HG03432 (cell line): ENCODE measurements at regions not wholly inside any gene's neighbourhood (a gene's known extent, or its start where the extent isn't known, plus 50 kb on each side); places are given as distances from the start of the nearest gene placed in this dataset.
"Not testable (repeated sequence)": the region's sequence is repeated elsewhere in the genome, so short reads cannot be mapped to it uniquely, and the experiment has no call there.

Source experiments
- ATAC-seq: cut with Tn5 transposase; IDR thresholded peaks from one replicate; pipeline ENCODE4 v1.9.1; 2021; ENCODE audit warnings: mild to moderate bottlenecking, moderate library complexity; ENCODE audit not compliant: unreplicated experiment

DNA sequence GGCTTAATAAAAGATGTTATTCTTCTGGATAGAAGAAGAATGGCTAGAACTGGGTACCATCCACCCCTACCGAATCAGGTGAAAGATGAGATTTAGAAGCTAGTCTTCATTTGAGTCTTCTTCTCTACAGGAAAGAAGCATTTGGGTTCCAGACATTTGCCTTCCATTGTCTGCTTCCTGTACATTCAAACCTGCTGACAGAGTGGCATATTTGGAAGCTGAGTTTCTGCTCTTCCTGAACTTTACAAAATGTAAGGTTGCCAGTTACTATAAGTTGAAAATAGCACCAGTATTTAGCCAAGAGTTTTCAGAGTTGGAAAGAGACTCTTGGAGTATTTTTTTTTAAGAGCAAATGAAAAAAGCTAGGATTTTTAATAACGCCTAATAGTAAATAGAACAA lies 525.4 kb upstream of the TLE4 start:
- no peak for ATAC-seq

DNA sequence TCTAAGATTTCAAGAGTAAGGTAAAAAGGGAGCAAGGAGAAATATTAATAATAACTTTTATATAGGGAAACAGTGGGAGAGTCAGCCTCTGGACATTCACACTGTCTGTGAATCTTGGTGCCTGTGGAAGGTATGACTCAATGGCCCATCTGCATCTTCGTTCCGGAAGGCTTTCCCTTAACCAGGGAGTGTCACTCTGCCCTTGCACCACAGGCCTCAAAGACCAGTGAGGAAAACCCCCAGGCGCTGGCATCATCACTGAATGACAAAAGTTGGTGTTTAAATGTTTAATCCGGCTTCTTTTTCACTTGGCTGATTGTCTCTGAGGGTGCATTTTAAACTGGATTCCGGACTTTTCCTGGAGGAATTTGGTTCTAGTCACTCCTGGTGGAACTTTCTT lies 522.4 kb upstream of the TLE4 start:
- no peak for ATAC-seq

DNA sequence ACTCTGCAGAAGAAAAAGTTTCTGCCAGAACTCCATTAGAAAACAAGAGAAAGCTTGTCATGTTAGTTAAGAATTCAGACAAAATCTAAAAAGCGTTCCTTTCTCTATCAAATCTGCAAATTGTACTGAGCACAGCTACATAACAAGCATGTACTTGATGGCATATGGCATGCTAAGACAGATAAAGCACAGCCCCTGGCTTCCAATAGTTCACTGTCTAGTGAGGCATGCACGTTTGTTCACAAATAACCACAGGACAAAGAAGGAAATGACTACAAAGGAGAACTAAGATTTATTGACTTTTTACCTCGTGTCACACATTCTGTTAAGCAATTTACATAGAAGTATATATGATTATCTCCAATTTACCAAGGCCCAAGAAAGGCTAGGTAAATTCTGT lies 518.2 kb upstream of the TLE4 start:
- no peak for ATAC-seq

DNA sequence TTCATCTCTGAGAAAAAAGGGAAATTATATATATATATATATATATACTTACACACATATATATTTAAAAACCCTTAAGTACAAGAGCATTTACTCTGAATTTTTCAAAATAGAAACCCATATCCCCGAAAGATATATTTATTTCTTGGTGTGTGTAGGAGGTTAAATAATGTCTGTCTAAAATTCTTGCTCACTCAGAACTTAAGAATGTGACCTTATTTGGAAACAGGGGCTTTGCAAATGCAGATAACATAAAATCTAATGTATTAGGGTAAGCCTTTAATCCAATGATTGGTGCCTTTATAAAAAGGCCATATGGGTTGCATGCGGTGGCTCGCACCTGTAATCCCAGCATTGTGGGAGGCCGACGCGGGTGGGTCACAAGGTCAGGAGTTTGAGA lies 517.3 kb upstream of the TLE4 start:
- ATAC-seq, result no peak

DNA sequence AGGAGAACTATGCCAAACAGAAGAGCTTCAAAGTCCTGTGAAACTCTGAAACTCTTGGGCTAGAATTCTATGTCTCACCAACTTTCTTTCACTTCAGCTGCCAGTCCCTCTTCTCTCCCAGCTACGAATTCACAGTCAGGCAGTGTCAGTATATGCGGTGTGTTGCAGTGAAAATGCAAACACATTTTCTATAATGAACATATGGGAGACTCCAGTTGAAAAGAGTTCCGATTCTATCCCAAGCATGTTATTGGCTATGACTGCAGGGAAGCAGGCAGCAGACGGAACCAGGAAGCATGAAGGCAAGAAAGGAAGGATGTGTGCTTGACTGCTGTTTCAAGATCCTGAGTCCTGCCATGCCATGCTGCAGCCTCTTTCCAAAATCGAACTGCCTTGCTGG lies 515.7 kb upstream of the TLE4 start:
- ATAC-seq, result no peak

DNA sequence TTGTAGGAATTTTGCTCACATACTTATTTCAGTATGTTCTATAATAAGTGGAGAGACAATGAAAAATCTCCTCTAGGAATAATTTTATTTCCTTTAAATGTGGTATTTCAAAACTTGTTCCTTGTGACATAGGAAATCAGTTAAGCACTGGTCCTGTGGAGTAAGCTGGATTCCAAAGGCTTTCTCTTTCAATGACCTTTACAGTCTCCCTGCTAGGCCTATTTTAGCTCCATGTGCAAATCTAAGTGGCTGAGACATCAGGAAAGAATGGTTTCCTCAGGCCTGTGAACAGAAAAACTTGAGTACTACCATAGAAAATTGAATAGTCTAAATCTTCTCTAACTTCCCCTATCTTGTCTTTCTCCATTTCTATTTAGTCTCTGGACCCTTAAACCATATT lies 514.2 kb upstream of the TLE4 start:
- no peak for ATAC-seq

DNA sequence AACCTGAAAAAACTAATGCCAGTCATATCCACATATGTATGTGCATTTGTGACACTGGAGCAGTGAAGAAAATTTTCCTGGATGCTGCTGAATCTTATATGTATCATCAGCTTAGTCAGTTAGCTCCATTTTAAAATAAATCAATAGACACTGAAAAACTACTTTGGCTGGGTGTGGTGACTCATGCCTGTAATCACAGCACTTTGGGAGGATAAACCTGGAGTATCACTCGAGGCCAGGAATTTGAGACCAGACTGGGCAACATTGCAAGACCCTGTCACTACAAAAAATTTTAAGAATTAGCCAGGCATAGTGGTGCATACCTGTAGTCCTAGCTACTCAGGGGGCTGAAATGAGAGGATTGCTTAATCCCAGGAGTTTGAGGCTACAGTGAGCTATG lies 511.0 kb upstream of the TLE4 start:
- no peak for ATAC-seq

DNA sequence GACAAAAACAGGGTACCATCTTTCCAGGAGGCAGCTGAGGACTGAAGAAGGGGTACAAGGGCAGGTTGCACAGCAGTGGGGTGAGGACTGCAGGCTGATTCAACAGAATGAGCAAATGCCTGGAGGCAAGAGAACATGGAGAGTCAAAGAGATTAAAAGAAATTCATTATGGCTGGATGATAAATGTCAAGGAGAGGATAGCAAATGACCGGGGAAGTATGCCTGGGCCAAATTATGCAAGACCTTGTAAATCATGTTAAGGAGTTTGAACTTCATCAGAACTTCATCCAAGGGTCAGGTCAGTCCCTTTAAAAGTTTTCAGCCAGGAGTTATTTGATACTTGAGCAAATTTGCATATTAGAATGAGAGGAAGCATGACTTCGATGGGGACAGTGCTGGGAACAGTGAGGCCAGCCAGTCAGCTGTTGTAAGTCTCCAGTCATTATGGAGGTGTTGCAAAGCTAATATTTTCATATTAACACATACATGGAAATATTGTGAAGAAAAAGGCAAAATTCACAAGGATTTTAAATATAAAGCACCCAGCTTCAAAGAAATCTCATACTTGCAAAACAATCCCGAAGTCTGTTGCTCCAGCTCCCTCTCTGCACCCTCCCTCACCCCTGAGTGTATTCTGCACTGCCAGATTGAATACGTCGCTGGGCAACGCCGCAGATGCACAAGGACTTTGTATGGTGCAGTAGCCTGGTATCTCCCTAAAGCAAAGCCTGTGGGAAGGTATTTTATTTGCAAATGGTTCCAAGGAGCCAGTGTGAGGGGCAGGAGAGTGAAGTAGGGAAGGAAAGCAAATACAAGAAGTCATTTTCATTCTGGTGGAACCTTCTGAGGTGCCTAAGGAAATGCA lies 509.8 kb upstream of the TLE4 start:
- ATAC-seq, result no peak

DNA sequence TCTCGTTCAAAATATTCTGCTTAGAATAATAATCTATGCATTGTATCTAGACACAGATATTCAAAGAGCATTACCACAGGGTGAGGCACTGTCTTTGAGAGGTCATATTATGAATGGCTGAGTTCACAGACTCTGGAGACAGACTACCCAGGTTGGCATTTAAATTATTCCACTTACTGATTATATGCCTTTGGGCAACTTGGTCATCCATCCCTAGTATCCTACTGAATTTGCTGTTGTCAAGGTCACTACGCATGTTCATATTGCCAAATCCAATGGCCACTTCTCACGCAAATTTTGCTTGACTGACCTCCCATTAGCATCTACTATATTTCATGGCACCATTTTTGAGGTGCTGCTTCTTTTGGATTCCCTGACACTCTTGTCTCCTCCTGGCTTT lies 498.6 kb upstream of the TLE4 start:
- ATAC-seq, result no peak

DNA sequence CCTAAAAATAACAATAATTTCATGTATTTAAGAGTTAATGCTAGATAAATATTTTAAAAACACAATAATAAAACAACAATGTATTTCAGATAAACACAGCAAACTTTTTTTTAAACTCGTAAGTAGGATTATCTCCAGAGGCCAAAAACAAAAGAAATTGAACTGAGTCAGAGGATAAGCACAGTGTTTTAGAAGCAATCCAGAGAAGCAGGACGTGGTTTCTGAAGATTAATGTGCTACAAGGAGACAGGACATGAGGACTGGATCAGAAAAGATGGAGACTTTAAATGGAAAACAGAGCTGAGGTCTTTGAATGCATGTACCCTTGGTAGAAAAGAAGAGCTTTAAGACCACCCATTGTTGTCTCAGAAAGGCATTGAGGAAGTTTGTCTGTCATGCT lies 491.2 kb upstream of the TLE4 start:
- ATAC-seq, result no peak

DNA sequence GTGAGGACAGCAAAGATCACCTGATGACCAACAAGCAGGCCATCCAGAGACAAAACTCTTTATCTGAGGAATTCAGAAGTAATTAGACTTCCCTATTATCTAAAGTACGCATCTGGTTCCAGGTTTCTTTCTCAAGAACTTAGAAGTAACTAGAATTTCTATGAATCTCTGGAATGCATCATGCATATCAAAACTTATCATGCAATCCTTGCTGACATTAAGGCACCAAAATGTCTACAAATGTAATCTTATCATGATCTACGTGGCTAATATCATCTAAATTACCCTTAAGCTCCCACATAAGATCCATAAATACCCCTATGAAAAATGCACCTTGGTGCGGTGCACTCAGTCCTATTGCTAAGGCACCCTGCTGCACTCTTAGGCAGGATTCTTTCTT lies 488.1 kb upstream of the TLE4 start:
- ATAC-seq, result no peak

DNA sequence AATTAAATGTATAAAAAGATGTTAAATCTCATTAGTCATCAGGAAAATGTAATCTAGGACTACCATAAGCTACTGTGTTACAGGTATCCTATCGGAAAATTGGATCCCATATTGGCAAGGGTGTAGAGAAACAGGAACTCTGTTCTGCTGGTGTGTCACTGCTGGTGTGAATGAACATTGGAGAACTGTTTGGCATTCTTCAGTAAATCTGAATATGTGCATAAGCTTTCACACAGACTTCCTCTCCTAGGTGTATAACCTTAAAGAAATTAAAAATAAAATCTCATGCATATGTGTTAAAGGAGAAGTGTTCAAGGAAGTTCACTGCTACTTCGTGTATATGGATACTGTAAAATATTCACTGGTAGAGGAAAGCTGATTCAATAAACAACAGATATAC lies 484.6 kb upstream of the TLE4 start:
- no peak for ATAC-seq

DNA sequence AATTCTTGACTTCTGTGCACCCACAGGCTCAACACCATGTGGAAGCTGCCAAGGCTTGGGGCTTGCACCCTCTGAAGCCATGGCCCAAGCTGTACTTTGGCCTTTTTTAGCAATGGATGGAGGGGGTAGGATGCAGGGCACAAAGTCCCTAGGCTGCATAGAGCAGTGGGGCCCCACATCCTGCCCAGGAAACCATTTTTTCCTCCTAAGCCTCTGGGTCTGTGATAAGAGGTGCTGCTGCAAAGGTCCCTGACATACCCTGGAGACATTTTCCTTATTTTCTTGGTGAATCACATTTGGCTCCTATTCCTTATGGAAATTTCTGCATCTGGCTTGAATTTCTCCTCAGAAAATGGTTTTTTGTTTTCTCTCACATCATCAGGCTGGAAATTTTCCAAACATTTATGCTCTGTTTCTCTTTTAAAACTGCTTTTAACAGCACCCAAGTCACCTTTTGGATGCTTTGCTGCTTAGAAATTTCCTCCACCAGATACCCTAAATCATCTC lies 482.7 kb upstream of the TLE4 start:
- no peak for ATAC-seq

DNA sequence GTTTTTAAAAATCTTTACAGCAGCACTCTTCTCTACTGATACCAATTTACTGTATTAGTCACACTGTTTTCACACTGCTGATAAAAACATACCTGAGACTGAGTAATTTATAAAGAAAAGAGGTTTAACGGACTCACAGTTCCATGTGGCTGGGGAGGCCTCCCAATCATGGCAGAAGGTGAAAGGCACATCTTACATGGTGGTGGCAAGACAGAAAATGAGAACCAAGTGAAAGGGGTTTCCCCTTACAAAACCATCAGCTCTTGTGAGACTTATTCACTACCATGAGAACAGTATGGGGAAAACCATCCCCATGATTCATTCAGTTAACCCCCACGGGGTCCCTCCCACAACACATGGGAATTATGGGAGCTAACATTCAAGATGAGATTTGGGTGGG lies 481.9 kb upstream of the TLE4 start:
- ATAC-seq, result not testable (repeated sequence)

DNA sequence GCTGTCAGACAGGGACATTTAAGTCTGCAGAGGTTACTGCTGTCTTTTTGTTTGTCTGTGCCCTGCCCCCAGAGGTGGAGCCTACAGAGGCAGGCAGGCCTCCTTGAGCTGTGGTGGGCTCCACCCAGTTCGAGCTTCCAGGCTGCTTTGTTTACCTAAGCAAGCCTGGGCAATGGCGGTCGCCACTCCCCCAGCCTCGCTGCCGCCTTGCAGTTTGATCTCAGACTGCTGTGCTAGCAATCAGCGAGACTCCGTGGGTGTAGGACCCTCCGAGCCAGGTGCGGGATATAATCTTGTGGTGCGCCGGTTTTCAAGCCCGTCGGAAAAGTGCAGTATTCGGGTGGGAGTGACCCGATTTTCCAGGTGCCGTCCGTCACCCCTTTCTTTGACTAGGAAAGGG lies 468.5 kb upstream of the TLE4 start:
- ATAC-seq, result not testable (repeated sequence)

DNA sequence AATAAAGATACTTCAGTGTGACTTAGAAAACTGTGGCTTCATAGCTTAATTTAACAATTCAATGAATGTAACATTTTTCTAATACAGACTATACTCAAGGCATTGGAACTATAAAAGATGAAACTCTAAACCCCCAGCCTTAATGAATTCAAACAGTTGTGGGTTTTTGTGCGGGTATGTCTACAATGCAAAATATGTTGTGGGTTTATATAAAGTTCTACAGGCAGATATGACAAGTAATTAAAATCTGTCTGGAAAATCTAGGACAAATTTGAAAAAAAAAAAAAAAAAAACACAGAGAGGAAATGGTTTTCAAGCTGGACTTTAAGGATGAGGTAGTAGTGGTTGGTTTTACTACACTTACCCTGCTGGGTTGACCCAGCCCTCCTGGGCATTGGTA lies 467.5 kb upstream of the TLE4 start:
- ATAC-seq, result no peak

DNA sequence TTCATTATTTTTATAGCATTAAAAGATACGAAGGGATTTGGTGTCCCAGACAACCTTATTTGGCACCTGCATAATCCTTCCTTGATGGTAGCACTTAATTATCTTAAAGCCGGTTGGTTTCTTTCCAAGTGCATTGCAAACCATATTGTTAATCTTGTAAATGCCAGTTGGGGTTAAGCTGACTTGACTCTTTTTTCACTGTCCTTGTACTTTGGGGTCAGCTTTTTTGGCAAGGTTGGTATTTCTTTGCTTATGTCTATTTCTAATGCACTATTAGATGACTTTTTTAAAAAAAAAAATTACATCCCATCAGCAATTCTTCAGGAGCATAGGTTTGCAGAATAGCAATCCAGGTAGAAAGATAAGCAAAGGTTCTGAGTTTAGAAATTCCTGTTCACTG lies 466.8 kb upstream of the TLE4 start:
- ATAC-seq, result no peak

DNA sequence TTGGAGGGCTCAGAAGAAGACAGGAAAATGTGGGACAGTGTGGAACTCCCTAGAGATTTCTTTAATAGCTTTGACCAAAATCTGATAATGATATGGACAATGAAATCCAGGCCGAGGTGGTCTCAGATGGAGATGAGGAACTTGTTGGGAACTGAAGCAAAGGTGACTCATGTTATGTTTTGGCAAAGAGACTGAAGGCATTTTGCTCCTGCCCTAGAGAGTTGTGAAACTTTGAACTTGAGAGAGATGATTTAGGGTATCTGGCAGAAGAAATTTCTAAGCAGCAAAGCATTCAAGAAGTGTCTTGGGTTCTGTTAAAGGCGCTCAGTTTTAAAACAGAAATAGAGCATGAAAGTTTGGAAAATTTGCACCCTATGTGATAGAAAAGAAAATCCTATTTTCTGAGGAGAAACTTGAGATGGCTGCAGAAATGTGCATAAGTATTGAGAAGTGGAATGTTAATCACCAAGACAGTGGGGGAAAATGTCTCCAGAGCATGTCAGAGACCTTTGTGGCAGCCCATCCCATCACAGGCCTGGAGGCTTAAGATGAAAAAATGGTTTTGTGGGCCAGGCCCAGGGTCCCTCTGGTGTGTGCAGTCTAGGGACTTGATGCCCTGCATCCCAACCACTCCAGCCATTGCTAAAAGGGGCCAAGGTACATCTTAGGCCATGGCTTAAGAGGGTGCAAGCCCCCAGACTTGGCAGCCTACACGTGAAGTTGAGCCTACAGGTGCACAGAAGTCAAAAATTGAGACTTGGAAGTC lies 463.7 kb upstream of the TLE4 start:
- no peak for ATAC-seq

DNA sequence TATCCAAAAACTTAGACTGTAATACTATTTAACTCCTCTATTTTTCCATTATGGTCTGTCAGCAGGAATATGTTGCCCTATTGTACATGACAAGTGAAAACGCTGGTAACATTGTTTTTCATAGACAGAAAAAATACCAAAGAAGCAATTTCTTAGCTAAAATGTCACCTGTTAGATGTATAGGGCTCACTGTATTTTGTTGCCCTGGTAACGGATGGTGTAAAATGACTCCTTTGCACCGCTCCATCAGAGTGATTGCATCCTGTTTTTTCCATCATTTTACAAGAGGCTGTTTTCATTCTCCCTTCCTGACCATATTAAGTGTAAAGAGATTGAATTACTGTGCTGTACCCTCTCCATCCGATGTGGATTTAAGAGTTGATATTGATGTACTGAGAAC lies 460.1 kb upstream of the TLE4 start:
- no peak for ATAC-seq

DNA sequence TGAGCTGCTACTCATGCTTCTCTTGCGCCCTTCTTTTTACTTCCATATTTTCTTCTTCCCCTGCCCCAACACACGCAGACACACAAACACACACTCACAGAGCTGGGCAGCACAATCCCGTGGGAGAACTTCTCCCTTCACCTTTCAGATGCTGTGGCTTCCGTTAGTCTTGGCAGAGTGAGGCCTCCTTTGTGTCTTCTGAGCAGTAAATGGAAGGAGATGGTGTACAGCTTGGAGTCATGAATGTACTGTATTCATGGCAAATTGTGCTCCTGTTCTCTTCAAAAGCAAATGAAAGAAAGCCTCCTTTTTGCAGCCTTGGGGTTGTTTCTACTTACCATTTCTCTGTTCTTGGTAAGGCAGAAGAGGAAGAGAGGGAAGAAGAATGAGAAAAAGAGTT lies 456.6 kb upstream of the TLE4 start:
- no peak for ATAC-seq

DNA sequence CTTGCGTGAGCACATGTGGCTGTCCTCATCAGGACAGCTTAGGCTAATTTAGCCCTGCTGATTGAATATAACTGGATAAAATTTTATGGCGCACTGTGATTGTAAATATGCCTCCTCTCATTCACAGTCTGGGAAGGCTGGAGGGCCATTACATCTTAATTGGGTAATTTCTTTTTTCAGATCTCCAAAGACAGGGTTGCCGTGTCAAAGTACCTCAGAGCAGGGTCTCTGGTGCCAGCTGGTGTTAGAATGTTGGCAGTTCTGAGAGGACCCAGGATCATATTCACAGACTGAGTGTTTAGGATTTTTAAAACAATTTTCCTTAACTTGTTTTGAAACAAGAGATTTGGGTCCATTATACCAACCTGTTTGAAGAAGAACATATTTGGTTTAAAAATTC lies 455.7 kb upstream of the TLE4 start:
- ATAC-seq, result no peak

DNA sequence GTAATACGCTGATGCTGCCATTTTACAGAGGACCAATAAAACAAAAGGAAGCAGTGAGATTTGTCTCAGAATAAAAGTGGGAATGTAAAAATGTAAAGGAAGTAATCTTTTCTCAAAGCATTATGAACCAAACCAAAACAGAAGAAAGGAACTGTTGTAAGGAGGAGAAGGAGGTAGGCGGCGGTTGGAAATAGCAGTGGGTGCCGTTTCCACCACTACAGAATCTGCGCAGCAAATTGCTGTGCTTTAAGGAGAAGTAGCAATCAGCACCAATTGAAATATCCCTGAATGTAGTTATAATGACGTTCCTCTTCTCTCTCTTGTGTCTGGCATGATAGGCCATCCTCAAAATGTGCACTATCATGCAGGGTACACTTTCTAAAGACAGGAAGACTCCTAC lies 455.1 kb upstream of the TLE4 start:
- no peak for ATAC-seq
